ENCODE measurements at regions not wholly inside any gene's neighbourhood (a gene's known extent, or its start where the extent isn't known, plus 50 kb on each side); places are given as distances from the start of the nearest gene placed in this dataset.

GRCh38 chr1:118786454-118787155, 201.5 kb downstream of the TBX15 start:
- TF ChIP-seq CTCF (IDR thresholded peaks at IDR 0.05; ENCODE audit: insufficient read depth, low read depth, low read length): no peak
- H3K4me3 ChIP-seq (ENCODE audit: low read depth, low read length): no peak overlapping the region
- DNase-seq (ENCODE audit: low read depth): no peak

GRCh38 chr1:118785246-118785645, 202.9 kb downstream of the TBX15 start:
- TF ChIP-seq CTCF (IDR thresholded peaks at IDR 0.05; ENCODE audit: insufficient read depth, low read depth, low read length): no peak
- no peak for DNase-seq (ENCODE audit: low read depth)

GRCh38 chr1:118783095-118783758, 204.9 kb downstream of the TBX15 start:
- no peak for DNase-seq (ENCODE audit: low read depth)
- H3K4me3 ChIP-seq (ENCODE audit: low read depth, low read length): no peak overlapping the region
- no peak for TF ChIP-seq CTCF (IDR thresholded peaks at IDR 0.05; ENCODE audit: insufficient read depth, low read depth, low read length)

More at GRCh38 chr1:118785246-118785645, 202.9 kb downstream of the TBX15 start:
- no peak overlapping the region for H3K4me3 ChIP-seq (ENCODE audit: low read depth, low read length)

- H3K4me3 ChIP-seq (ENCODE audit: low read depth, low read length): no peak overlapping the region
- no peak for TF ChIP-seq CTCF (IDR thresholded peaks at IDR 0.05; ENCODE audit: insufficient read depth, low read depth, low read length)
- DNase-seq (ENCODE audit: low read depth): no peak
Observed at GRCh38 chr1:118773656-118774055, 214.5 kb downstream of the TBX15 start.

- TF ChIP-seq CTCF (IDR thresholded peaks at IDR 0.05; ENCODE audit: insufficient read depth, low read depth, low read length): no peak
- no peak for DNase-seq (ENCODE audit: low read depth)
- no peak overlapping the region for H3K4me3 ChIP-seq (ENCODE audit: low read depth, low read length)
Observed at GRCh38 chr1:118767971-118768370, 220.2 kb downstream of the TBX15 start.

GRCh38 chr1:118753976-118754375, 234.2 kb downstream of the TBX15 start:
- H3K4me3 ChIP-seq (ENCODE audit: low read depth, low read length): no peak overlapping the region
- no peak for DNase-seq (ENCODE audit: low read depth)
- TF ChIP-seq CTCF (IDR thresholded peaks at IDR 0.05; ENCODE audit: insufficient read depth, low read depth, low read length): no peak

All from fibroblast of villous mesenchyme (primary cell).